ENCODE measurements at regions not wholly inside any gene's neighbourhood (a gene's known extent, or its start where the extent isn't known, plus 50 kb on each side); places are given as distances from the start of the nearest gene placed in this dataset.

DNA sequence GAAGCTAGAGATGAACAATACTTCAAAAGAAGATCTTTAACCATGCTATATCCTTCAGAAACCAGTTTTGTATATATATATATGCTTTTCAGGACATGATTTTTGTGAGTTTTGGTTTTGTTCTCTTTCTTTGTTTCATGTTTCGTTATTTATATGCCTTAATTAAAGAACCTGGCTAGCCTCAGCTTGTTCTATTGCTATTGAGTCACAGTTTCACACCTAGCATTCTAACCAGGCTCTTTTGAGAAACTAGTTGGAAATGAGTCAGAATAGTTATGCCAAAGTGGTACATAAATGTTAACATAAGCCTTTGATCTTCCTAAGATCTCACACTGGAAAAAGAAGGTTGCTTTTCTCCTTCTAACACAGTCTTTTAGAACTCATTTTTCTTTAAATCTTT lies 1925.2 kb downstream of the OLFM4 start:
- H3K4me3 ChIP-seq (ENCODE audit: low read depth, low read length) = no peak overlapping the region
- ChIA-PET CTCF (no interaction called here), POLR2A (no interaction called here)
- H3K9me3 ChIP-seq (ENCODE audit: control insufficient read depth, insufficient read depth, low read length) = peaks cover 10% of the 10 kb centered on the region
- DNase-seq (ENCODE audit: low read depth, low spot score) = no peak
- H3K27me3 ChIP-seq (ENCODE audit: control insufficient read depth, insufficient read depth, low read length) = no peaks in the 10 kb centered on the region
- TF ChIP-seq, protein P1, sequence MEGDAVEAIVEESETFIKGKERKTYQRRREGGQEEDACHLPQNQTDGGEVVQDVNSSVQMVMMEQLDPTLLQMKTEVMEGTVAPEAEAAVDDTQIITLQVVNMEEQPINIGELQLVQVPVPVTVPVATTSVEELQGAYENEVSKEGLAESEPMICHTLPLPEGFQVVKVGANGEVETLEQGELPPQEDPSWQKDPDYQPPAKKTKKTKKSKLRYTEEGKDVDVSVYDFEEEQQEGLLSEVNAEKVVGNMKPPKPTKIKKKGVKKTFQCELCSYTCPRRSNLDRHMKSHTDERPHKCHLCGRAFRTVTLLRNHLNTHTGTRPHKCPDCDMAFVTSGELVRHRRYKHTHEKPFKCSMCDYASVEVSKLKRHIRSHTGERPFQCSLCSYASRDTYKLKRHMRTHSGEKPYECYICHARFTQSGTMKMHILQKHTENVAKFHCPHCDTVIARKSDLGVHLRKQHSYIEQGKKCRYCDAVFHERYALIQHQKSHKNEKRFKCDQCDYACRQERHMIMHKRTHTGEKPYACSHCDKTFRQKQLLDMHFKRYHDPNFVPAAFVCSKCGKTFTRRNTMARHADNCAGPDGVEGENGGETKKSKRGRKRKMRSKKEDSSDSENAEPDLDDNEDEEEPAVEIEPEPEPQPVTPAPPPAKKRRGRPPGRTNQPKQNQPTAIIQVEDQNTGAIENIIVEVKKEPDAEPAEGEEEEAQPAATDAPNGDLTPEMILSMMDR (IDR thresholded peaks at IDR 0.05; ENCODE audit: low read depth, low read length) = no peak
- no peak overlapping the region for H3K27ac ChIP-seq (ENCODE audit: low read depth, low read length)

GRCh38 chr13:54958781-54959180 lies 1930.2 kb downstream of the OLFM4 start:
- Histone ChIP-seq H3K9me3 (ENCODE audit: control insufficient read depth, insufficient read depth, low read length) (peaks cover 15% of the 10 kb centered on the region), H3K27me3 (ENCODE audit: control insufficient read depth, insufficient read depth, low read length) (no peaks in the 10 kb centered on the region), H3K27ac (ENCODE audit: low read depth, low read length) (no peak overlapping the region), H3K4me3 (ENCODE audit: low read depth, low read length) (no peak overlapping the region)
- POLR2A ChIA-PET = no interaction called here
- TF ChIP-seq, protein P1 (IDR thresholded peaks at IDR 0.05; ENCODE audit: low read depth, low read length) = no peak
- CTCF ChIA-PET = no interaction called here
- DNase-seq (ENCODE audit: low read depth, low spot score) = no peak

DNA sequence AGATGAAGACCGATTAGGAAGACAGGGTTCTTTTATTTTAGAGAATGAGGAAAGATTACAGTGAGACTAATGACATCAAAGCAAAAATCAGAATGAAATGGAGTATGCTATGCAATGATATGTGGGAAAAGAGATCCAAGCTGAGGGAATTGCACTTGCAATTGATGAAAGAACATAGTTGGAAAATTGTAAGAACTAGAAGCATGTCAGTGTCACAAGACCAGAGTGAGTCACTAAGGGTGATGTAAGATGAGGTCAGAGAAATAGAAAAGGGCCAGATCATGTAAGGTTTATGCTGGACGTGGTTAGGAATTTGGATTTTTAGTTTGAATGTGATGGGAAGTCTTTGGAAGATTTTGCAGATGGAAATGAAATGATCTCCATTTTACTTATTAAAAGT lies 1937.3 kb downstream of the OLFM4 start:
- DNase-seq (ENCODE audit: low read depth, low spot score) = no peak
- TF ChIP-seq, protein P1 (IDR thresholded peaks at IDR 0.05; ENCODE audit: low read depth, low read length) = no peak
- Histone ChIP-seq H3K9me3 (ENCODE audit: control insufficient read depth, insufficient read depth, low read length) (peaks cover 9% of the 10 kb centered on the region), H3K4me3 (ENCODE audit: low read depth, low read length) (no peak overlapping the region), H3K27ac (ENCODE audit: low read depth, low read length) (no peak overlapping the region), H3K27me3 (ENCODE audit: control insufficient read depth, insufficient read depth, low read length) (no peaks in the 10 kb centered on the region)
- POLR2A ChIA-PET = no interaction called here
- CTCF ChIA-PET = no interaction called here

DNA sequence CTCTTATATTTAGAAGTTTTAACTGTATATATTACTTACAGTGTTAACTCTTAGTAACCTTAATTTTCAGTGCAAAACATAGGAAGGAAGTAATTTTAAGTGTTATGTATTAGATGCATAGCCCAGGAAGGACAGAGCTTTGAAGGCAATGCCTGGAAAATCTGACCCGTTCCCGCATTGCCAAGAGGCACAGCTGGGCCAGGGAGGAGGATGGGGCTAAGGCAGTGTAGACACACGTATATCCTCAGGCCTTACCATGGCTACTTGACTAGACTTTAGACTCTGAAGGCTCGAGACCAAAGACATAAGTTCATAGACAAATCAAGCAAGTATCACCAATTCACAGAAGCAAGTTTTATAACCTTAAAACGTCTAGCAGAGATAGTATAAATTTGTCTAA lies 1944.2 kb downstream of the OLFM4 start:
- TF ChIP-seq, protein P1 (IDR thresholded peaks at IDR 0.05; ENCODE audit: low read depth, low read length) = no peak
- peaks cover 5% of the 10 kb centered on the region; the same call in 1 of the 2 replicates for H3K9me3 ChIP-seq (ENCODE audit: control insufficient read depth, insufficient read depth, low read length)
- POLR2A ChIA-PET = no interaction called here
- no peak overlapping the region for H3K4me3 ChIP-seq (ENCODE audit: low read depth, low read length)
- no peaks in the 10 kb centered on the region for H3K27me3 ChIP-seq (ENCODE audit: control insufficient read depth, insufficient read depth, low read length)
- CTCF ChIA-PET = no interaction called here
- no peak overlapping the region for H3K27ac ChIP-seq (ENCODE audit: low read depth, low read length)
- DNase-seq (ENCODE audit: low read depth, low spot score) = no peak

GRCh38 chr13:54975676-54976075 lies 1947.1 kb downstream of the OLFM4 start:
- Histone ChIP-seq H3K9me3 (ENCODE audit: control insufficient read depth, insufficient read depth, low read length) (peaks cover 9% of the 10 kb centered on the region; the same call in 1 of the 2 replicates), H3K4me3 (ENCODE audit: low read depth, low read length) (no peak overlapping the region), H3K27me3 (ENCODE audit: control insufficient read depth, insufficient read depth, low read length) (no peaks in the 10 kb centered on the region), H3K27ac (ENCODE audit: low read depth, low read length) (no peak overlapping the region)
- ChIA-PET CTCF (no interaction called here), POLR2A (no interaction called here)
- TF ChIP-seq, protein P1 (IDR thresholded peaks at IDR 0.05; ENCODE audit: low read depth, low read length) = no peak
- DNase-seq (ENCODE audit: low read depth, low spot score) = no peak

Measured in AG04450 (cell line).